Gastroesophageal sphincter (tissue), 3 donors: ENCODE measurements at regions not wholly inside any gene's neighbourhood (a gene's known extent, or its start where the extent isn't known, plus 50 kb on each side); places are given as distances from the start of the nearest gene placed in this dataset.

Experiments
- CTCF ChIP-seq, 4 experiments: fragments of 200-600 bp in 2 of 4; fragments of 450-650 bp in 2 of 4; sonication (generic) in 1 of 4; IDR thresholded peaks; one replicate each; pipeline ENCODE4 v1.5.1; 2017 to 2019; ENCODE audit warnings: antibody characterized with exemption in 4 of 4, mild to moderate bottlenecking in 2 of 4, moderate library complexity in 2 of 4
- EP300 ChIP-seq: sonication (generic); formaldehyde crosslinking; IDR thresholded peaks from one replicate; pipeline ENCODE4 v1.6.1; 2017; ENCODE audit warnings: antibody characterized with exemption, mild to moderate bottlenecking
- POLR2A ChIP-seq, 2 donors: fragments of 450-650 bp; IDR thresholded peaks; one replicate each; pipeline ENCODE4 v1.6.1; 2017; ENCODE audit warnings: antibody characterized with exemption in 2 of 2, mild to moderate bottlenecking in 2 of 2, moderate library complexity in 1 of 2
- POLR2AphosphoS5 ChIP-seq: sonication (generic); formaldehyde crosslinking; IDR thresholded peaks from one replicate; pipeline ENCODE4 v1.6.1; 2017; ENCODE audit warnings: antibody characterized with exemption

GRCh38 chr20:23156170-23156841 is 70.2 kb upstream of the CD93 start:
- TF ChIP-seq CTCF (IDR thresholded peaks at IDR 0.05) (no peak), EP300 (no peak), POLR2A (IDR thresholded peaks at IDR 0.05) (no peak), POLR2AphosphoS5 (no peak)
